ENCODE measurements at regions not wholly inside any gene's neighbourhood (a gene's known extent, or its start where the extent isn't known, plus 50 kb on each side); places are given as distances from the start of the nearest gene placed in this dataset.

GRCh38 chr13:78780708-78781107, 121.8 kb upstream of the OBI1 start:
- Mint-ChIP-seq H3K9me3 (no peaks in the 10 kb centered on the region), H3K4me3 (no peak overlapping the region), H3K27ac (no peak overlapping the region), H3K27me3 (ENCODE audit: low read depth, poor library complexity) (no peaks in the 10 kb centered on the region), H3K36me3 (ENCODE audit: low read depth) (no peaks in the 10 kb centered on the region), H3K4me1 (peaks cover 78% of the 10 kb centered on the region)
- DNase-seq = no peak
- TF ChIP-seq CTCF (IDR thresholded peaks at IDR 0.05) = no peak

DNA sequence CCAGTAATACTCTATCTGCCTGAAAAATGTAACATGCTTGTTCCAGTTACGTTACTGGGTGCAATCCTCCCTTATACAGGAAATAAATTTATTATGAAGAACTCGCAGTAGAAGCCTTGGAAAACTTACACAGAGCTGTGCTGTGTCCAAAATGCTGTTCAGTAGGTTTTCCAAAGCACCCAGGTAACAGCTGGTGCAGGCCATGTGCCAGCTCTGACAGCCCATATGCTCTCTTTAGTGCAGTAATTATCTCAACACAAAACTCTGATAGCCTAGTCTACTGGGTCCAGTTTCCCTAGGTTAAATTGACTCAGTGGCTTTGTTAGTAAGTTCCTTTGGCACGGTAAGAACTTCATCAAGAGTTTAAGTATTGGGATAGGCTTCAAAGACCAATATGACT, 120.7 kb upstream of the OBI1 start:
- Mint-ChIP-seq H3K27me3 (ENCODE audit: low read depth, poor library complexity) (no peaks in the 10 kb centered on the region), H3K4me1 (peaks cover 67% of the 10 kb centered on the region), H3K27ac (no peak overlapping the region), H3K36me3 (ENCODE audit: low read depth) (no peaks in the 10 kb centered on the region), H3K9me3 (no peaks in the 10 kb centered on the region), H3K4me3 (no peak overlapping the region)
- TF ChIP-seq CTCF (IDR thresholded peaks at IDR 0.05) = no peak
- DNase-seq = no peak

GRCh38 chr13:78777976-78778375, 119.0 kb upstream of the OBI1 start:
- H3K9me3 Mint-ChIP-seq = no peaks in the 10 kb centered on the region
- peak overlapping the region; percentile 56 for H3K4me3 Mint-ChIP-seq
- DNase-seq = no peak
- H3K27me3 Mint-ChIP-seq (ENCODE audit: low read depth, poor library complexity) = no peaks in the 10 kb centered on the region
- H3K27ac Mint-ChIP-seq = no peak overlapping the region
- peaks cover 71% of the 10 kb centered on the region for H3K4me1 Mint-ChIP-seq
- no peak for TF ChIP-seq CTCF (IDR thresholded peaks at IDR 0.05)
- no peaks in the 10 kb centered on the region for H3K36me3 Mint-ChIP-seq (ENCODE audit: low read depth)

DNA sequence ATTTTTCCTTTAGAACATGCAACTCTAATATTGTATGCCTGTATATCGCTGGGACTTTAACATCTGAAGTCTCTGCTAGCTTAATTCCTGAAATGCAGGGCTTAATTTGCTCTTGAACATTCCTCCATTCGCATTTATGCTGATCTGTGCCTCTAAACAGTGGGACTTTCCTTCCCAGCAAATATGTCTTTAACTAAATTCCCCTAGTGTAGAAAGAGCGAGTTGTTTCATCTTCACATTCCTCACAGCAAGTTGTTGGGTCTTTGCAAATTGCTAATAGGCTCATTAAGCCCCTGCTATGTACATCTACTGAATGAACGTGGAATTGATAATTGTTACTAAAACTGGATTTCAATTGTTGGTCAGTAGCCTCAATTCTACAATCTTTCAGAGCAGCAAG, 118.4 kb upstream of the OBI1 start:
- Mint-ChIP-seq H3K4me1 (peaks cover 73% of the 10 kb centered on the region), H3K27me3 (ENCODE audit: low read depth, poor library complexity) (no peaks in the 10 kb centered on the region), H3K9me3 (no peaks in the 10 kb centered on the region), H3K4me3 (no peak overlapping the region), H3K36me3 (ENCODE audit: low read depth) (no peaks in the 10 kb centered on the region), H3K27ac (peak overlapping the region; percentile 6)
- no peak for TF ChIP-seq CTCF (IDR thresholded peaks at IDR 0.05)
- DNase-seq = no peak

- Mint-ChIP-seq H3K4me3 (no peak overlapping the region), H3K27me3 (ENCODE audit: low read depth, poor library complexity) (no peaks in the 10 kb centered on the region), H3K27ac (no peak overlapping the region), H3K36me3 (ENCODE audit: low read depth) (no peaks in the 10 kb centered on the region), H3K9me3 (no peaks in the 10 kb centered on the region), H3K4me1 (peaks cover 45% of the 10 kb centered on the region)
- TF ChIP-seq CTCF (IDR thresholded peaks at IDR 0.05) = no peak
- no peak for DNase-seq
These were observed 114.0 kb upstream of the OBI1 start for GRCh38 chr13:78772933-78773332.

DNA sequence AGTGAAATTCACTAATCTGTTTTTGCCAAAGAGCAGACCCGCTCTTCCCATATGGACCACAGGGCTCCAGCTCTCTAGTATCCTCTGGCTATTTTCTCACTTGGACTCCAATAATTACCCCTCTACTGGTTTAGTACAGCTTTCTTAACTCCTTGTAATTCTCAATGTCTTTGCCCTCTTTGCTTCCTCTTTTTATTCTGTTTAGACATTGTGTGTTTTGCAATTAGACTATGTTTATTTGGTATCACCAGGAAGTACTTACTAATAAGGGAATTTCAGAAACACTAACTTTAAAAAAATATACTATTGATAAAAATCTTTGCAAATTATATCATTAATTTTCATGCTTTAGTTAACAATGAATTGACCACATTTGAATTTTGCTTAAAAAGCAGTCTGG, 111.6 kb upstream of the OBI1 start:
- no peaks in the 10 kb centered on the region for H3K36me3 Mint-ChIP-seq (ENCODE audit: low read depth)
- H3K4me1 Mint-ChIP-seq = peaks cover 30% of the 10 kb centered on the region
- no peaks in the 10 kb centered on the region for H3K9me3 Mint-ChIP-seq
- no peaks in the 10 kb centered on the region for H3K27me3 Mint-ChIP-seq (ENCODE audit: low read depth, poor library complexity)
- H3K27ac Mint-ChIP-seq = no peak overlapping the region
- TF ChIP-seq CTCF (IDR thresholded peaks at IDR 0.05) = no peak
- H3K4me3 Mint-ChIP-seq = no peak overlapping the region
- no peak for DNase-seq

Measured in nephron progenitor cell (in vitro differentiated cells).